ENCODE measurements at regions not wholly inside any gene's neighbourhood (a gene's known extent, or its start where the extent isn't known, plus 50 kb on each side); places are given as distances from the start of the nearest gene placed in this dataset.

GRCh38 chr6:4682431-4683097 lies 93.6 kb upstream of the CDYL start:
- ChIA-PET POLR2A (interaction anchor here (0.7 to 2.3 kb wide), 2 partner anchors 19 to 261 kb away, joined by 4 to 5 read pairs; no protein-coding TSS in a partner anchor), CTCF (ENCODE audit: low intra/inter-chr PET ratio) (no interaction called here)
- DNase-seq (ENCODE audit: extremely low read depth in 1 of 4, low spot score in 3 of 4) (no peak), ATAC-seq (0 out of 3 replicates have a peak, but pooled peaks have one; percentile 34), FAIRE-seq (no peak)
- H3K79me2 ChIP-seq (ENCODE audit: control insufficient read depth, insufficient read depth, low read length), result no peaks in the 10 kb centered on the region
- no peaks in the 10 kb centered on the region for H3K9me1 ChIP-seq (ENCODE audit: control insufficient read depth, insufficient read depth, low read length)
- no peaks in the 10 kb centered on the region for H3K9me3 ChIP-seq (replicated peaks; ENCODE audit: control insufficient read depth, insufficient read depth, low read depth, low read length)
- WGBS (ENCODE audit: insufficient coverage, low coverage, missing lambda C conversion rate), result 16% methylated on average over 10 of the region's 10 CpGs
- no peak overlapping the region for H3K9ac ChIP-seq (ENCODE audit: insufficient read depth in 1 of 2, low read depth in 2 of 2, low read length in 2 of 2)
- H3K4me1 ChIP-seq (replicated peaks in 1 of 2; ENCODE audit: control insufficient read depth in 2 of 2, insufficient read depth in 2 of 2, low read length in 2 of 2), result peaks cover 0 to 10% of the 10 kb centered on the region in 2 experiments; a peak in 4 of 5 replicates
- H2AFZ ChIP-seq (ENCODE audit: low read depth, low read length), result peak overlapping the region; percentile 11; the same call in 1 of the 2 replicates
- H3K36me3 ChIP-seq (ENCODE audit: control insufficient read depth, insufficient read depth, low read length), result no peaks in the 10 kb centered on the region
- intact Hi-C loops (cut with micrococcal nuclease) (no loop called here), in situ Hi-C loops (cut with MboI) (no loop called here)
- H3K27me3 ChIP-seq (ENCODE audit: control insufficient read depth in 2 of 2, insufficient read depth in 2 of 2, low read length in 2 of 2), result no peaks in the 10 kb centered on the region
- no peak overlapping the region for H3K4me3 ChIP-seq
- H3K4me2 ChIP-seq (ENCODE audit: insufficient read depth, low read length), result no peak overlapping the region
- H3K27ac ChIP-seq (ENCODE audit: extremely low read depth, low read depth, low read length), result no peak overlapping the region
- no TSS peak for BruUV-seq (replicated peaks)
- no peaks in the 10 kb centered on the region for H4K20me1 ChIP-seq (replicated peaks; ENCODE audit: control insufficient read depth, insufficient read depth, low read length)
- TF ChIP-seq SMC3 (conservative IDR thresholded peaks at IDR 0.05; ENCODE audit: insufficient read depth, low read depth, low read length) (no peak), TEAD4 (IDR thresholded peaks at IDR 0.05; ENCODE audit: low read length) (peak; percentile 10; the same call in 1 of the 2 replicates), TEAD4 (CRISPR knock-in tag; IDR thresholded peaks at IDR 0.05; ENCODE audit: borderline replicate concordance) (no peak), ZNF75A (CRISPR knock-in tag; IDR thresholded peaks at IDR 0.05) (no peak), CREB3L1 (IDR thresholded peaks at IDR 0.05; ENCODE audit: borderline replicate concordance, low read depth) (no peak), CEBPG (CRISPR knock-in tag; IDR thresholded peaks at IDR 0.05) (no peak), CEBPG (tag; conservative IDR thresholded peaks at IDR 0.05 in 1 of 2, IDR thresholded peaks at IDR 0.05 in 1 of 2) (peak in 1 of 2 experiments; percentile 45; a peak in 1 of 4 replicates), ARID1B (IDR thresholded peaks at IDR 0.05) (peak; percentile 28; the same call in 1 of the 2 replicates), SFPQ (IDR thresholded peaks at IDR 0.05; ENCODE audit: low read depth, low read length) (no peak), ZNF280B (CRISPR knock-in tag; IDR thresholded peaks at IDR 0.05) (no peak), CSDE1 (IDR thresholded peaks at IDR 0.05) (no peak), ZNF584 (CRISPR knock-in tag; IDR thresholded peaks at IDR 0.05; ENCODE audit: low read depth) (no peak; the same call in 1 of the 2 replicates), ETV1 (tag; conservative IDR thresholded peaks at IDR 0.05; ENCODE audit: low read depth) (0 out of 2 replicates have a peak, but pooled peaks have one; percentile 6), LARP7 (IDR thresholded peaks at IDR 0.05) (no peak), MAZ (CRISPR knock-in tag; conservative IDR thresholded peaks at IDR 0.05 in 1 of 2, IDR thresholded peaks at IDR 0.05 in 1 of 2) (peak in 1 of 2 experiments; percentile 31; a peak in 1 of 4 replicates), SREBF2 (CRISPR knock-in tag; IDR thresholded peaks at IDR 0.05) (no peak), NFE2 (IDR thresholded peaks at IDR 0.05; ENCODE audit: low read depth) (no peak), TFAM (CRISPR knock-in tag; conservative IDR thresholded peaks at IDR 0.05) (no peak)

Measured in K562 (cell line).